ENCODE measurements at regions not wholly inside any gene's neighbourhood (a gene's known extent, or its start where the extent isn't known, plus 50 kb on each side); places are given as distances from the start of the nearest gene placed in this dataset.

- TF ChIP-seq CTCF (IDR thresholded peaks at IDR 0.05; ENCODE audit: low read depth, low read length, missing input control) (no peak), ATF3 (IDR thresholded peaks at IDR 0.05) (no peak), RAD21 (IDR thresholded peaks at IDR 0.05) (no peak), SP1 (IDR thresholded peaks at IDR 0.05) (no peak), TAF1 (conservative IDR thresholded peaks at IDR 0.05) (no peak), GABPA (IDR thresholded peaks at IDR 0.05 in 1 of 2, conservative IDR thresholded peaks at IDR 0.05 in 1 of 2) (no peak), YY1 (IDR thresholded peaks at IDR 0.05) (no peak)
These were observed 322.6 kb upstream of the ZNF32 start for GRCh38 chr10:43971306-43971705.

All from liver (tissue), 3 donors.